OCI-LY7 (cell line): ENCODE measurements at regions not wholly inside any gene's neighbourhood (a gene's known extent, or its start where the extent isn't known, plus 50 kb on each side); places are given as distances from the start of the nearest gene placed in this dataset.

ENCODE experiments used
- BruUV-seq: library from RNA; stranded (reverse); fragments of 400-500 nt; replicated peaks from 2 replicates; lab custom pipeline; 2021; lab: Mats Ljungman, UMichigan
- CTCF ChIA-PET: fragments of 300-600 bp; sonication (Branson Sonifier 250); formaldehyde crosslinking; loops from one replicate; lab custom pipeline; 2022; ENCODE audit warnings: antibody characterized with exemption; ENCODE audit not compliant: unreplicated experiment; lab: Charles Lee
- POLR2A ChIA-PET: fragments of 300-600 bp; sonication (Branson Sonifier 250); formaldehyde crosslinking; loops from one replicate; lab custom pipeline; 2022; ENCODE audit warnings: antibody characterized with exemption; lab: Charles Lee
- DNase-seq: peaks from one replicate; pipeline ENCODE4 v3.0.0-alpha.2; 2015; ENCODE audit warnings: low spot score
- H2AFZ ChIP-seq: fragments of 200-600 bp; sonication (generic), shearing (Covaris generic); 2 replicates; pipeline ENCODE4 v1.6.1; 2014; ENCODE audit warnings: mild to moderate bottlenecking, antibody characterized with exemption, low read length, moderate library complexity
- H3K27ac ChIP-seq: fragments of 200-600 bp; sonication (generic); 2 replicates; pipeline ENCODE4 v1.5.1; 2014; ENCODE audit warnings: mixed run types, low read depth, mild to moderate bottlenecking, moderate library complexity, low read length, inconsistent platforms; ENCODE audit not compliant: poor library complexity, severe bottlenecking
- H3K36me3 ChIP-seq: fragments of 200-600 bp; sonication (generic); 2 replicates; pipeline ENCODE4 v1.6.1; 2014; ENCODE audit warnings: mild to moderate bottlenecking, antibody characterized with exemption, low read length, moderate library complexity, mixed read lengths; ENCODE audit not compliant: insufficient read depth
- H3K4me1 ChIP-seq: fragments of 200-600 bp; sonication (generic); 2 replicates; pipeline ENCODE4 v1.5.1; 2014; ENCODE audit warnings: mild to moderate bottlenecking, low read length; ENCODE audit not compliant: insufficient read depth, poor library complexity, severe bottlenecking
- H3K4me2 ChIP-seq: fragments of 200-600 bp; sonication (generic); 2 replicates; pipeline ENCODE4 v1.6.1; 2014; ENCODE audit warnings: mild to moderate bottlenecking, low read length
- H3K4me3 ChIP-seq: fragments of 200-600 bp; sonication (generic); 2 replicates; pipeline ENCODE4 v1.5.1; 2014; ENCODE audit warnings: mild to moderate bottlenecking, low read depth, low read length; ENCODE audit not compliant: poor library complexity, severe bottlenecking
- H3K79me2 ChIP-seq: fragments of 200-600 bp; sonication (generic); 2 replicates; pipeline ENCODE4 v1.6.1; 2016; ENCODE audit warnings: low read depth, mild to moderate bottlenecking, low read length, moderate library complexity, mixed read lengths; ENCODE audit not compliant: insufficient read depth
- H3K9me2 ChIP-seq: fragments of 200-600 bp; sonication (generic); 2 replicates; pipeline ENCODE4 v1.6.1; 2016; ENCODE audit warnings: mild to moderate bottlenecking, low read length, mixed read lengths; ENCODE audit not compliant: insufficient read depth
- H3K9me3 ChIP-seq: fragments of 200-600 bp; sonication (generic); 2 replicates; pipeline ENCODE4 v1.6.1; 2014; ENCODE audit warnings: mild to moderate bottlenecking, mixed run types, low read length, mixed read lengths
- H4K20me1 ChIP-seq: fragments of 200-600 bp; sonication (generic); 2 replicates; pipeline ENCODE4 v1.6.1; 2014; ENCODE audit warnings: mild to moderate bottlenecking, antibody characterized with exemption, low read length, moderate library complexity, mixed read lengths; ENCODE audit not compliant: insufficient read depth
- CTCF ChIP-seq: fragments of 200-600 bp; sonication (generic); conservative IDR thresholded peaks from 2 replicates; pipeline ENCODE4 v1.5.1; 2014; ENCODE audit warnings: mild to moderate bottlenecking, antibody characterized with exemption, low read length, moderate library complexity, mixed read lengths
- EZH2phosphoT487 ChIP-seq: fragments of 200-600 bp; sonication (generic); IDR thresholded peaks from 2 replicates; pipeline ENCODE4 v1.6.1; 2018; ENCODE audit warnings: low read depth, borderline replicate concordance, mild to moderate bottlenecking, mixed run types, antibody characterized with exemption, low read length, moderate library complexity, mixed read lengths
- intact Hi-C: fragments of 100-400 bp; cut with micrococcal nuclease; formaldehyde crosslinking; loops from one replicate; pipeline ENCODE4 v1.10.0; 2022; ENCODE audit not compliant: unreplicated experiment

GRCh38 chr7:67823345-67823744 lies 826.7 kb downstream of the TYW1 start:
- H3K27ac ChIP-seq: no peak overlapping the region
- no peaks in the 10 kb centered on the region for H4K20me1 ChIP-seq
- DNase-seq: no peak
- no peaks in the 10 kb centered on the region for H3K79me2 ChIP-seq
- H3K9me3 ChIP-seq: no peaks in the 10 kb centered on the region
- no peaks in the 10 kb centered on the region for H3K4me1 ChIP-seq
- H3K9me2 ChIP-seq: no peaks in the 10 kb centered on the region
- CTCF ChIA-PET: no interaction called here
- H3K4me3 ChIP-seq: no peak overlapping the region
- H2AFZ ChIP-seq: no peak overlapping the region
- POLR2A ChIA-PET: no interaction called here
- no TSS peak for BruUV-seq
- TF ChIP-seq CTCF (no peak), EZH2phosphoT487 (no peak)
- no peak overlapping the region for H3K4me2 ChIP-seq
- intact Hi-C loops: no loop called here
- H3K36me3 ChIP-seq: no peaks in the 10 kb centered on the region

GRCh38 chr7:67825356-67825755 lies 828.7 kb downstream of the TYW1 start:
- Histone ChIP-seq H3K4me3 (no peak overlapping the region), H2AFZ (no peak overlapping the region), H3K9me3 (no peaks in the 10 kb centered on the region), H3K27ac (no peak overlapping the region), H3K36me3 (no peaks in the 10 kb centered on the region), H4K20me1 (no peaks in the 10 kb centered on the region), H3K4me1 (no peaks in the 10 kb centered on the region), H3K4me2 (no peak overlapping the region), H3K9me2 (no peaks in the 10 kb centered on the region), H3K79me2 (no peaks in the 10 kb centered on the region)
- intact Hi-C loops: no loop called here
- no peak for TF ChIP-seq EZH2phosphoT487
- TF ChIP-seq CTCF: no peak
- DNase-seq: no peak
- BruUV-seq: no TSS peak
- CTCF ChIA-PET: no interaction called here
- POLR2A ChIA-PET: interaction anchor here (0.5 kb wide), 1 partner anchor 202 kb away, joined by 6 read pairs; no protein-coding TSS in a partner anchor

- no peak for TF ChIP-seq EZH2phosphoT487
- TF ChIP-seq CTCF: no peak
- POLR2A ChIA-PET: no interaction called here
- H3K27ac ChIP-seq: no peak overlapping the region
Observed at GRCh38 chr7:67841896-67842295, 845.3 kb downstream of the TYW1 start.

More at GRCh38 chr7:67841896-67842295, 845.3 kb downstream of the TYW1 start:
- no peak overlapping the region for H2AFZ ChIP-seq
- no peaks in the 10 kb centered on the region for H3K9me2 ChIP-seq
- H3K36me3 ChIP-seq: no peaks in the 10 kb centered on the region
- CTCF ChIA-PET: no interaction called here
- no peaks in the 10 kb centered on the region for H3K79me2 ChIP-seq
- no TSS peak for BruUV-seq
- no peaks in the 10 kb centered on the region for H4K20me1 ChIP-seq
- H3K9me3 ChIP-seq: 0 out of 2 replicates have a peak, but pooled peaks cover 4% of the 10 kb centered on the region
- no peak for DNase-seq
- no peak overlapping the region for H3K4me2 ChIP-seq
- no peak overlapping the region for H3K4me3 ChIP-seq
- intact Hi-C loops: no loop called here
- H3K4me1 ChIP-seq: no peaks in the 10 kb centered on the region
